Ishikawa (cell line): ENCODE measurements at regions not wholly inside any gene's neighbourhood (a gene's known extent, or its start where the extent isn't known, plus 50 kb on each side); places are given as distances from the start of the nearest gene placed in this dataset.
A peak's percentile ranks its signal among the peaks of the same experiment; 100 is the strongest.

Experiments used
- CEBPB ChIP-seq: IDR thresholded peaks from 2 replicates; pipeline ENCODE4 v1.6.1; 2012
- CREB1 ChIP-seq: IDR thresholded peaks from 2 replicates; pipeline ENCODE4 v1.6.1; 2012; ENCODE audit warnings: low read depth
- EGR1 ChIP-seq: IDR thresholded peaks from 2 replicates; pipeline ENCODE4 v1.6.1; 2012
- EP300 ChIP-seq: IDR thresholded peaks from 2 replicates; pipeline ENCODE4 v1.6.1; 2012; ENCODE audit warnings: borderline replicate concordance
- FOXM1 ChIP-seq: IDR thresholded peaks from 2 replicates; pipeline ENCODE4 v1.6.1; 2012; ENCODE audit warnings: low read depth, borderline replicate concordance
- NFIC ChIP-seq: IDR thresholded peaks from 2 replicates; pipeline ENCODE4 v1.6.1; 2012
- RAD21 ChIP-seq: IDR thresholded peaks from 2 replicates; pipeline ENCODE4 v1.6.1; 2012; ENCODE audit warnings: low read depth
- TAF1 ChIP-seq: IDR thresholded peaks from 2 replicates; pipeline ENCODE4 v1.6.1; 2012; ENCODE audit warnings: low read depth, mild to moderate bottlenecking
- TCF12 ChIP-seq: IDR thresholded peaks from 2 replicates; pipeline ENCODE4 v1.6.1; 2012; ENCODE audit warnings: low read depth
- TEAD4 ChIP-seq: IDR thresholded peaks from 2 replicates; pipeline ENCODE4 v1.6.1; 2012
- YY1 ChIP-seq: IDR thresholded peaks from 2 replicates; pipeline ENCODE4 v1.6.1; 2012; ENCODE audit warnings: low read depth
- ZBTB7A ChIP-seq: IDR thresholded peaks from 2 replicates; pipeline ENCODE4 v1.6.1; 2012; ENCODE audit warnings: low read depth
- TF ChIP-seq, protein P1 (sequence below): IDR thresholded peaks from 2 replicates; pipeline ENCODE4 v1.6.1; 2012
- TF ChIP-seq, protein P2 (sequence below): IDR thresholded peaks from 2 replicates; pipeline ENCODE4 v1.6.1; 2012; ENCODE audit warnings: low read depth, mild to moderate bottlenecking
- TF ChIP-seq, protein P3 (sequence below): IDR thresholded peaks from 2 replicates; pipeline ENCODE4 v1.6.1; 2012

DNA sequence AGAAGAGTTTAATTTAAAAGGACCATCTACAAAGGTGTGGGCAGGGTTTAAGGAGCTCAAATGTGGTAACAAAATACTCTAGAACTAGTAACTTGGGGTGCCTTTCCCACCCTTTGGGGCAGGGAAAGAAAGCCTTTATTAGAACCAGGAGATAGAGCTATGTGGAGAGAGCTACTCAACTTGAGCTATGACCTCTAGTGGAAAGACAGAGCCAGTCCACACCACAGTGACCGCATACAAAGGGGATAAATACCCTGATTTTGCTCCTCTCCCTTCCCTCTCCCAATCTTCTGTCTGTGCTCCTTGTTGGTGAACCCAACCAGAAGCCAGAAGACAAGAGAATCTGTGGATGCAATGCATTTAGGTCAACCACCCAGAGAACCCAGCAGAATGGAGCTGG, 54.4 kb upstream of the JAK1 start:
- TF ChIP-seq YY1 (no peak), RAD21 (peak; percentile 44)

DNA sequence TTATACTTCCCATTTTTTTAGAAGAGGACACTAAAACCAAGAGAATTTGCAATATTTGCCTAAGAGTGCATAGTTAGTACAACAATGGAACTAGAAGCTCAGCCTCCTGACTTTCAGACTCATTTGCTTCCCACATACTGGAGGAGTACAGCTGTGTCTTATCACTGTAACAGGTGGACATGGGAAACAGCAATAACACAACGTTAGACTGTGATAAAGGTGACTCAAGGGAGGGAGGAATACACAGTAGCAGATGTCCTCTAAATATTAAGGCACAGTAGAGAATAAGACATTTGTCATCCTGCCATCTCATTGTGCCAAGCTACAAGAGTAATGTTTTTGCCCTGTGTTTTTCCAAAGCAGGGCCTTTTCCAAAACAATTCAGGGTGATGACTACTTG, 55.4 kb upstream of the JAK1 start:
- TF ChIP-seq TEAD4 (no peak), NFIC (no peak), ZBTB7A (no peak), CEBPB (no peak), FOXM1 (no peak), TCF12 (no peak), YY1 (no peak), RAD21 (no peak), TAF1 (no peak), EGR1 (no peak), EP300 (no peak), CREB1 (no peak)
- TF ChIP-seq, protein P1, sequence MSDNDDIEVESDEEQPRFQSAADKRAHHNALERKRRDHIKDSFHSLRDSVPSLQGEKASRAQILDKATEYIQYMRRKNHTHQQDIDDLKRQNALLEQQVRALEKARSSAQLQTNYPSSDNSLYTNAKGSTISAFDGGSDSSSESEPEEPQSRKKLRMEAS, result no peak
- TF ChIP-seq, protein P2, sequence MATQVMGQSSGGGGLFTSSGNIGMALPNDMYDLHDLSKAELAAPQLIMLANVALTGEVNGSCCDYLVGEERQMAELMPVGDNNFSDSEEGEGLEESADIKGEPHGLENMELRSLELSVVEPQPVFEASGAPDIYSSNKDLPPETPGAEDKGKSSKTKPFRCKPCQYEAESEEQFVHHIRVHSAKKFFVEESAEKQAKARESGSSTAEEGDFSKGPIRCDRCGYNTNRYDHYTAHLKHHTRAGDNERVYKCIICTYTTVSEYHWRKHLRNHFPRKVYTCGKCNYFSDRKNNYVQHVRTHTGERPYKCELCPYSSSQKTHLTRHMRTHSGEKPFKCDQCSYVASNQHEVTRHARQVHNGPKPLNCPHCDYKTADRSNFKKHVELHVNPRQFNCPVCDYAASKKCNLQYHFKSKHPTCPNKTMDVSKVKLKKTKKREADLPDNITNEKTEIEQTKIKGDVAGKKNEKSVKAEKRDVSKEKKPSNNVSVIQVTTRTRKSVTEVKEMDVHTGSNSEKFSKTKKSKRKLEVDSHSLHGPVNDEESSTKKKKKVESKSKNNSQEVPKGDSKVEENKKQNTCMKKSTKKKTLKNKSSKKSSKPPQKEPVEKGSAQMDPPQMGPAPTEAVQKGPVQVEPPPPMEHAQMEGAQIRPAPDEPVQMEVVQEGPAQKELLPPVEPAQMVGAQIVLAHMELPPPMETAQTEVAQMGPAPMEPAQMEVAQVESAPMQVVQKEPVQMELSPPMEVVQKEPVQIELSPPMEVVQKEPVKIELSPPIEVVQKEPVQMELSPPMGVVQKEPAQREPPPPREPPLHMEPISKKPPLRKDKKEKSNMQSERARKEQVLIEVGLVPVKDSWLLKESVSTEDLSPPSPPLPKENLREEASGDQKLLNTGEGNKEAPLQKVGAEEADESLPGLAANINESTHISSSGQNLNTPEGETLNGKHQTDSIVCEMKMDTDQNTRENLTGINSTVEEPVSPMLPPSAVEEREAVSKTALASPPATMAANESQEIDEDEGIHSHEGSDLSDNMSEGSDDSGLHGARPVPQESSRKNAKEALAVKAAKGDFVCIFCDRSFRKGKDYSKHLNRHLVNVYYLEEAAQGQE, result no peak
- TF ChIP-seq, protein P3, sequence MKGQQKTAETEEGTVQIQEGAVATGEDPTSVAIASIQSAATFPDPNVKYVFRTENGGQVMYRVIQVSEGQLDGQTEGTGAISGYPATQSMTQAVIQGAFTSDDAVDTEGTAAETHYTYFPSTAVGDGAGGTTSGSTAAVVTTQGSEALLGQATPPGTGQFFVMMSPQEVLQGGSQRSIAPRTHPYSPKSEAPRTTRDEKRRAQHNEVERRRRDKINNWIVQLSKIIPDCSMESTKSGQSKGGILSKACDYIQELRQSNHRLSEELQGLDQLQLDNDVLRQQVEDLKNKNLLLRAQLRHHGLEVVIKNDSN, result no peak

DNA sequence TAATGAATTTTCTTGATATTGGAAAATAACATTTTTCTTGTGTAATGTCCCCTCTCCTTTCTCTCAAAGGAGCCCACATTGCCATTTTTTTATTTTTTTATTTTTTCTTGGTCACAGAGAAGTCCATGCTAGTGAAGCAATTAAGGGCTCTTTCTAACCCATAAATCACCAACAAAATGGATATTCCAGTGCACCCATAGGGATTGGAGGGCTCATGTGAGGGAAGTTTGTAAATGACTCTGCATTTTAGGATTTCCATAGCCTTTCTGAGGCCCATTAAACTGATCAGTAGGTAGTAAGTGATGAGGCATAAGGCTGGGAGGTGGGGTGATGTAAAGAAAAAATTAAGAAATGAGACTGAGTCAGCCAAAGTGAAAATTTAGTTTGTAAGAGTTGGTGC, 55.9 kb upstream of the JAK1 start:
- TF ChIP-seq, protein P1, result no peak
- TF ChIP-seq, protein P3, result no peak
- no peak for TF ChIP-seq EGR1
- TF ChIP-seq TEAD4, result no peak
- TF ChIP-seq, protein P2, result no peak
- TF ChIP-seq TAF1, result no peak

DNA sequence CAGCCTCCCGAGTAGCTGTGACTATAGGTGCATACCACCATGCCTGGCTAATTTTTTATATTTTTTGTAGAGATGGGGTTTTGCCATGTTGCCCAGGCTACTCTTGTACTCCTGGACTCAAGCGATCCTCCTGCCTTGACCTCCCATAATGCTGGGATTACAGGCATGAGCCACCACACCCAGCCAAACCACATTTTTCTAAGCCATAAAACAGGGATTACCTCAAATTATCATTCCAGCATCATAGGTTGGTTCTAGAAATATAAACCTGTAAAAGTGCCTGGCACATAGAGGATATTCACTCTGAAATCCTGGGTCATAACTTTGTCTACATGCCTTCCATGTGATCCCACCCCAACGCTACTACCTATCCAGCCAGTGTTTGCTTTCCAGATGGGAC, 59.4 kb upstream of the JAK1 start:
- TF ChIP-seq CEBPB (no peak), EP300 (no peak), TCF12 (no peak)
- TF ChIP-seq, protein P3, result no peak
- TF ChIP-seq, protein P1, result no peak

DNA sequence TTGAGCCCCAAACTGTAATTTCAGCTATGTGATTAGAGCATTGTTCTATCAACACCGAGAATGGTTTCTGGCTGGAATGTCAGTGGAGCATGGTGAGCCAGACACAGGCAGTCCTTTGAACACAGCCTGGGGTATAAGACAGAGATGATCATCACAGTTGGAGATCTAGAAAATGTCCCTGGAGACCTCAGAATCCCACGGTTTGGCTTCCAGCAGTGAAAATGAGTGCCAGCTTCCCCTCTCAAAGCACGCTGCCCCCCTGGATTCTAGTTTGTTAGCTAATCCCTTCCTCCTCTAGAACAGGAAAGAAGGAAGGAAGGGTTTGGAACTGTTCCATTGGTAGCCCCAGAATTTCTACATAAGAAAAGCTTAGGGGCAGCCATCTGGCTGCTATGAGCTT, 59.9 kb upstream of the JAK1 start:
- TF ChIP-seq, protein P2, result no peak
- TF ChIP-seq CREB1 (no peak), EP300 (peak; percentile 83), TAF1 (no peak), TEAD4 (peak; percentile 79), FOXM1 (peak; percentile 75), NFIC (peak; percentile 83), RAD21 (no peak), YY1 (no peak), EGR1 (no peak), ZBTB7A (no peak), TCF12 (peak; percentile 83), CEBPB (no peak)
- TF ChIP-seq, protein P1, result no peak
- TF ChIP-seq, protein P3, result no peak
